Natural killer cell (primary cell): ENCODE measurements at regions not wholly inside any gene's neighbourhood (a gene's known extent, or its start where the extent isn't known, plus 50 kb on each side); places are given as distances from the start of the nearest gene placed in this dataset.

Experiments used
- ATAC-seq, 3 donors: fragments of 150-1000 bp in 2 of 3; fragments of 200-7000 bp in 1 of 3; cut with Tn5 transposase; 1 replicate in 1 of 3; 2 replicates in 2 of 3; pipeline ENCODE4 v1.10.0; 2021; ENCODE audit warnings: mild to moderate bottlenecking in 2 of 3, moderate library complexity in 2 of 3
- DNase-seq, 2 donors: peaks; one replicate each; pipeline versions ENCODE4 v3.0.0 to v3.0.0-alpha.2; 2013 to 2021; ENCODE audit warnings: mixed read lengths in 1 of 2
- H3K27ac ChIP-seq: one replicate; pipeline ENCODE4 v1.5.1; 2013; ENCODE audit warnings: mild to moderate bottlenecking, low read length
- H3K27me3 ChIP-seq: one replicate; pipeline ENCODE4 v1.6.1; 2013; ENCODE audit warnings: low read length; ENCODE audit not compliant: control insufficient read depth, insufficient read depth
- H3K36me3 ChIP-seq: one replicate; pipeline ENCODE4 v1.6.1; 2013; ENCODE audit warnings: low read length; ENCODE audit not compliant: control insufficient read depth, insufficient read depth
- H3K4me1 ChIP-seq: one replicate; pipeline ENCODE4 v1.6.1; 2013; ENCODE audit warnings: low read length; ENCODE audit not compliant: control insufficient read depth, insufficient read depth
- H3K4me3 ChIP-seq: one replicate; pipeline ENCODE4 v1.5.1; 2013; ENCODE audit warnings: low read length
- H3K9me3 ChIP-seq: one replicate; pipeline ENCODE4 v1.6.1; 2013; ENCODE audit warnings: low read length; ENCODE audit not compliant: control insufficient read depth, insufficient read depth
- H3K27ac Mint-ChIP-seq, 2 donors: one replicate each; pipeline ENCODE4 v1.8.0; 2022; ENCODE audit warnings: mild to moderate bottlenecking in 2 of 2, mixed read lengths in 2 of 2, moderate library complexity in 1 of 2
- H3K27me3 Mint-ChIP-seq, 2 donors: one replicate each; pipeline ENCODE4 v1.8.0; 2022; ENCODE audit warnings: low read depth in 2 of 2, mixed read lengths in 2 of 2
- H3K36me3 Mint-ChIP-seq: one replicate; pipeline ENCODE4 v1.8.0; 2022; ENCODE audit warnings: mixed read lengths
- H3K4me1 Mint-ChIP-seq, 2 donors: one replicate each; pipeline ENCODE4 v1.8.0; 2022; ENCODE audit warnings: mixed read lengths in 2 of 2
- H3K4me3 Mint-ChIP-seq: one replicate; pipeline ENCODE4 v1.8.0; 2022; ENCODE audit warnings: mild to moderate bottlenecking, moderate library complexity, mixed read lengths
- H3K9me3 Mint-ChIP-seq, 2 donors: one replicate each; pipeline ENCODE4 v1.8.0; 2022; ENCODE audit warnings: mixed read lengths in 2 of 2
- CTCF ChIP-seq: fragments of 200-600 bp; IDR thresholded peaks from one replicate; pipeline ENCODE4 v1.8.0; 2022; ENCODE audit warnings: antibody characterized with exemption
- WGBS: methylation state at CpG from one replicate; pipeline ENCODE4 v1.1.7; 2013; ENCODE audit warnings: missing lambda C conversion rate; ENCODE audit not compliant: insufficient coverage; 5-methylcytosine and 5-hydroxymethylcytosine counted together
- intact Hi-C: fragments of 100-400 bp; cut with micrococcal nuclease; formaldehyde crosslinking; loops from one replicate; pipeline ENCODE4 v1.14.2; 2022

GRCh38 chr2:6362671-6363450 lies 502.8 kb downstream of the CMPK2 start:
- Mint-ChIP-seq H3K4me3 (no peak overlapping the region), H3K9me3 (peaks cover 6 to 8% of the 10 kb centered on the region in 2 donors), H3K27ac (no peak overlapping the region), H3K4me1 (no peaks in the 10 kb centered on the region), H3K36me3 (no peaks in the 10 kb centered on the region), H3K27me3 (no peaks in the 10 kb centered on the region)
- H3K36me3 ChIP-seq, result no peaks in the 10 kb centered on the region
- DNase-seq, result no peak
- intact Hi-C loops, result no loop called here
- H3K27me3 ChIP-seq, result no peaks in the 10 kb centered on the region
- H3K4me1 ChIP-seq, result no peaks in the 10 kb centered on the region
- no peak overlapping the region for H3K27ac ChIP-seq
- H3K4me3 ChIP-seq, result no peak overlapping the region
- ATAC-seq, result no peak
- H3K9me3 ChIP-seq, result no peaks in the 10 kb centered on the region
- whole genome bisulfite sequencing, result 74% methylated on average over 10 of the region's 11 CpGs
- TF ChIP-seq CTCF, result no peak

DNA sequence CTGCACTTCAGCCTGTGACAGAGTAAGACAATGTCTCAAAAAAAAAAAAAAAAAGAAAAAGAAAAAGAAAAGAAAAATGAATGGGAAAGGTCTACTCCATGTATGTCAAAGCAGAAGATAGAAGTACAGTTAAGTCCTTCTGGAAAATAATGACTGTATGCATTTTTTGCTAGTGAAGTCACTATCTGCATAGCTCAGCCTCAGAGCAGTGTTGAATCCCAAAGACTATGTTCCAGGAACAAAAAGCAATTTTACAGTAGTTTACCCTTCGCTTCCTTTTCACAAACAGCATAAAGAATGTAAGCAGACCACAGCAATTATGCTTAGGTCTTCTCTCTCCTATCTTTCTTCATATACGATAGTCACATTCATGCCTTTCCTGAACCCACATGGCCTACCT lies 497.4 kb downstream of the CMPK2 start:
- no peak overlapping the region for H3K27ac Mint-ChIP-seq
- intact Hi-C loops, result no loop called here
- Histone ChIP-seq H3K27ac (no peak overlapping the region), H3K36me3 (no peaks in the 10 kb centered on the region), H3K9me3 (no peaks in the 10 kb centered on the region), H3K4me1 (no peaks in the 10 kb centered on the region), H3K27me3 (no peaks in the 10 kb centered on the region), H3K4me3 (no peak overlapping the region)
- no peak overlapping the region for H3K4me3 Mint-ChIP-seq
- WGBS, result 84% methylated on average over 2 of the region's 2 CpGs
- TF ChIP-seq CTCF, result no peak
- no peaks in the 10 kb centered on the region for H3K4me1 Mint-ChIP-seq
- no peaks in the 10 kb centered on the region for H3K27me3 Mint-ChIP-seq
- ATAC-seq, result no peak
- H3K9me3 Mint-ChIP-seq, result peaks cover 3 to 8% of the 10 kb centered on the region in 2 donors
- DNase-seq, result no peak
- H3K36me3 Mint-ChIP-seq, result no peaks in the 10 kb centered on the region

- Mint-ChIP-seq H3K4me1 (no peaks in the 10 kb centered on the region), H3K36me3 (no peaks in the 10 kb centered on the region), H3K27ac (no peak overlapping the region), H3K9me3 (peaks cover 3 to 8% of the 10 kb centered on the region in 2 donors), H3K4me3 (no peak overlapping the region), H3K27me3 (no peaks in the 10 kb centered on the region)
- H3K27ac ChIP-seq, result no peak overlapping the region
- intact Hi-C loops, result no loop called here
- DNase-seq, result no peak
- no peak overlapping the region for H3K4me3 ChIP-seq
- no peak for ATAC-seq
- TF ChIP-seq CTCF, result no peak
- H3K9me3 ChIP-seq, result no peaks in the 10 kb centered on the region
- no peaks in the 10 kb centered on the region for H3K27me3 ChIP-seq
- H3K36me3 ChIP-seq, result no peaks in the 10 kb centered on the region
- H3K4me1 ChIP-seq, result no peaks in the 10 kb centered on the region
- 100% methylated on average over 2 of the region's 3 CpGs for WGBS
These were observed 496.4 kb downstream of the CMPK2 start for GRCh38 chr2:6369266-6369665.
